ENCODE measurements at regions not wholly inside any gene's neighbourhood (a gene's known extent, or its start where the extent isn't known, plus 50 kb on each side); places are given as distances from the start of the nearest gene placed in this dataset.

GRCh38 chr2:79272616-79273015 lies 113.1 kb upstream of the REG3A start:
- TF ChIP-seq EP300 (IDR thresholded peaks at IDR 0.05) (no peak), POLR2A (IDR thresholded peaks at IDR 0.05; ENCODE audit: low read depth) (no peak)
- TF ChIP-seq, protein P1, sequence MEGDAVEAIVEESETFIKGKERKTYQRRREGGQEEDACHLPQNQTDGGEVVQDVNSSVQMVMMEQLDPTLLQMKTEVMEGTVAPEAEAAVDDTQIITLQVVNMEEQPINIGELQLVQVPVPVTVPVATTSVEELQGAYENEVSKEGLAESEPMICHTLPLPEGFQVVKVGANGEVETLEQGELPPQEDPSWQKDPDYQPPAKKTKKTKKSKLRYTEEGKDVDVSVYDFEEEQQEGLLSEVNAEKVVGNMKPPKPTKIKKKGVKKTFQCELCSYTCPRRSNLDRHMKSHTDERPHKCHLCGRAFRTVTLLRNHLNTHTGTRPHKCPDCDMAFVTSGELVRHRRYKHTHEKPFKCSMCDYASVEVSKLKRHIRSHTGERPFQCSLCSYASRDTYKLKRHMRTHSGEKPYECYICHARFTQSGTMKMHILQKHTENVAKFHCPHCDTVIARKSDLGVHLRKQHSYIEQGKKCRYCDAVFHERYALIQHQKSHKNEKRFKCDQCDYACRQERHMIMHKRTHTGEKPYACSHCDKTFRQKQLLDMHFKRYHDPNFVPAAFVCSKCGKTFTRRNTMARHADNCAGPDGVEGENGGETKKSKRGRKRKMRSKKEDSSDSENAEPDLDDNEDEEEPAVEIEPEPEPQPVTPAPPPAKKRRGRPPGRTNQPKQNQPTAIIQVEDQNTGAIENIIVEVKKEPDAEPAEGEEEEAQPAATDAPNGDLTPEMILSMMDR (IDR thresholded peaks at IDR 0.05), result no peak

All from esophagus muscularis mucosa (tissue), 4 donors.